Urothelium cell line (cell line): ENCODE measurements at regions not wholly inside any gene's neighbourhood (a gene's known extent, or its start where the extent isn't known, plus 50 kb on each side); places are given as distances from the start of the nearest gene placed in this dataset.
A peak's percentile ranks its signal among the peaks of the same experiment; 100 is the strongest.

Experiments used
- DNase-seq: peaks from one replicate; pipeline ENCODE4 v3.0.0; 2011; ENCODE audit warnings: low spot score, mixed read lengths
- FAIRE-seq: peaks from 2 replicates; lab custom pipeline; 2011; peaks lifted over from hg19 to GRCh38; lab: Jason Lieb, UNC

DNA sequence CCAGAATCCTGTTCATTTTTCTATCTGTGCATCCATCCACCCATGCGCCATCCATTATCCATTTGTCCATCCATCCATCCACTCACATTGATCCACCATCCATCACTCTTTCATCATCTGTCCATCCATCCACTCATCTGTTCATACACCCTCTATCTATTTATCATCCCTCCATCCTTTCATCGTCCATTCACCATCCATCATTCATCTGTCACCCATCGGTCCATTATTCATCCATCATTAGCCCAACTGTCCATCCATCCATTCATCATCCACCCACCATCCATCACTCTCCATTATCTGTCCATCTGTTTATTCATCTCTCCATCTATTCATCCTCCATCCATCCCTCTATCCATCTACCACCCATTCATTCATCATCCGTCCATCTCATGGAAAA lies 125.7 kb upstream of the TMPRSS2 start:
- no peak for FAIRE-seq
- no peak for DNase-seq

DNA sequence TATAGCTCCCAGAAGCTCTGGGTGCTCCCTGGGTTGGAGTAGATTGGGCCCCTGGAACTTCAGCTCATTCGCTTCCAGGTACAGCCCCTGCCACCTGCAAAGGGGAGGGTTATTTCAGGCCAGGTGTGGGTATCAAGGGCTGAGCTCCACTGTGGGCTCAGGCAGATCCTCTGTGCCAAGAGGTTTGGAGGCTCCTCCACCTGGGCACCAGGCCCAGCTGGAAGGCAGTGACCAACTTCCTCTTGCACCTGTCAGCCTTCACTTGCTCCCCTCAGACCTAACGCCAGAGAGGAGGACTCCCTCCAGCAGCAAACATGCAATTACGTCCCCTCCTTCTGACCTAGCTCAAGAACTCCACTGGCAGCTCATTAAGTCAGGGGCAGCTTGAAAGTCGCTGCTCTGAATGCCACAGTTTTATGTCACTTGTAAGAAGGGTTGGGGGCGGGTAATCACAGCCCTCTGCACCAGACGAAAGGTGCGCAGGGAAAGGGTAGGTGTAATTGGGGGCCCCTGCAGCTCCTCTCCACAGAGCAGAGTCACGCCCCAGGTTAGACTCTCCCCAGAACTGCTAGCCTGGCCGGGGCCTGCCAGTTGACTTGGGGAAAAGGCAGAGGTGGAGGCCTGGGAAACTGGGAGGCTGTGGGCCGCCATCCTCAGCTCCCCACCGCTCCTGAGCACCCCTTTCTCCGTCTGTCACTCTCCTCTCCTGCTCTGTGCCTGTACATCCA lies 125.0 kb upstream of the TMPRSS2 start:
- DNase-seq (no peak), FAIRE-seq (no peak)

DNA sequence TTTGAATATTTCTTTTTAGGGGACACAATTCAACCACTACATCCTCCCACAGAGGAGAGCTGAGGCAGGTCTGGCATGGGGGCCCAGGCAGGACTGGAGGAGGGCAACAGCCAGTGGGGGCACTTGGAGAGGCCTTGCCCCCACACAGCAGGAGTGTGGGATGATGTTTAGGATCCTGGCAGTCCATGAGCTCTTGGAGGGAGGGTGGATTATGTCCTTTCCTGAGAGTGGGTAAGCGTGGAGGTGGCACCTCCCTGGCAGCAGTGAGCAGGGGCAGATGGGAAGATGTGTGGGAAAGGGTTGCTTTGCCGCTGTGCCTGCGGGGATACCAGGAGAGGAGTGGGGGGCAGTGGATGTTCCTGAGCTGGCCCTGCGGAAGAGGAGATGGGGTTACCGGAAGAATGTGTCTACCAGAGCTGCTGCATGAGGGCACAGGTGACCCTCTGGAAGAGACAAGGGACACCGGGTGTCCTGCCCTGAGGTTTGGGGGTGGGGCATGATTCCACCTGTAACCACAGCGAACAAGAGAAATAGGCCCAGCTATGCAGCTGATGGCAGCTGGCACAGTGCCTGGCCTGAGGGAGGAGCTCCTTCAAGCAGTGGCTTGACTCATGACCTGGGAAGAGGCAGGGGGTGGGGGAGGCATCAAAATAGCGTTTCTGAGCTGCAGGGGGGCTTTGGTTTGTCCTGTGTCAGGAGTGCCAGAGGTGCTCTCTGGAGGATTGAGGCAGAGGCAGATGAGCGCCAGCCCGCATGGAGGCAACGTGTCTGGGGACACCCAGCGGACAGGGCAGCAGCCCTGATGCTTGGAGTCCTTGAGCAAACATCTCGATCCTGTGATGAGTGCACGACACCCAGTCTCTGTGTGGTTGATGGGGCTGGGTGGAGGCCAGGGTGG lies 123.9 kb upstream of the TMPRSS2 start:
- DNase-seq (peak; percentile 30), FAIRE-seq (no peak)

DNA sequence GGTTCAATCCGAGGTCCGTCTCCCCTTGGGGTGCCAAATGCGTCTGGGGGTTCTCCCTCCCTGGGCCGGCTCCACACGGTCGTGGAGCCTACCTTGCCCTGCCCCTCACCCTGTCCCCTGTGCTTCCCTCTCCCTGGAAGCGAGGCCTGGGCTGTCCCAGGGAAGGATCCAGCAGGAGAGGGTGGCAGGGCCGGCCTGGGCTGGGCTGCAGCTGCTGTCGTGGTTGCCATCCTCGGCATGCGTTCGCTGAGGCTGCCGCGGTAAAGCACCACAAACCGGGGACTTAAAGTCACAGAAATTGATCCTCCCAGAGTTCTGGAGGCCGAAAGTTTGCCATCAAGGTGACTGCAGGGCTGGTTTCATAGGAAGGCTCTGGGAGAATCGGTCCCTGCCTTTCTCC lies 123.0 kb upstream of the TMPRSS2 start:
- FAIRE-seq: no peak
- no peak for DNase-seq

DNA sequence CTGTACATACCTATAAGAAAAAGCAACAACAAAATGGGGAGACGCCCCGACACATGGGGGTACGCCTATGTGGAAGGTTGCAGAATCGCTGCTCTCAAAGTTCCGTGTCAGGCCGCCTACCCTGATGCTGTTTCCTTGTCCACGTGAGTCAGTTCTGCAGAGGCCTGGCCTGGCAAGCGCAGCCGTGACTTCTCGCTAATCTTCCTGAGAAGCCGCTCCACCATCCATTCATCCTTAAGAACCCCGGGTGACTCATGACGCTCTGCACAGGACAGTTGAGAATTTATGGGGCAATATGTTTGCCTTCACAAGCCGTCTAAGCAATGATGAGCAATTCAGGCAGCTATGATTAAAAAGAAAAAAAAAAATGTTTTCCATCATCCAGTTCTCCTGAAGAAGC lies 122.3 kb upstream of the TMPRSS2 start:
- DNase-seq: peak; percentile 62
- no peak for FAIRE-seq

GRCh38 chr21:41628256-41628655 lies 120.3 kb upstream of the TMPRSS2 start:
- DNase-seq (no peak), FAIRE-seq (no peak)

DNA sequence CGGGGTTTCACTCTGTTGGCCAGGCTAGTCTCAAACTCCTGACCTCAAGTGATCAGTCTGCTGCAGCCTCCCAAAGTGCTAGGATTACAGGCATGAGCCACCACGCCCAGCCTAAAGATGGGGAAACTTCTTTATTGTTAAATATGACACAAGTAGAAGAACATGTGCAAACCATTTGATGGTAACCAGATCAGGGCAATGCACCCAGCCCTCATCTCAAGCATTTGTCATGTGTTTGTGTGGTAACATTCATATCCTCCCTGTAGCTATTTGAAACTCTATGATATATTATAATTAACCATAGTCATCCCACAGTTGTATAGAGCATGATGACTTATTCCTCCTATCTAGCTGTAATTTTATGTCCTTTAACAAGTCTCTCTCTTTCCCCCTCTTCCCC lies 119.5 kb upstream of the TMPRSS2 start:
- FAIRE-seq: no peak
- no peak for DNase-seq

- FAIRE-seq: no peak
- DNase-seq: no peak
These were observed 118.1 kb upstream of the TMPRSS2 start for GRCh38 chr21:41626021-41626420.

GRCh38 chr21:41625428-41625827 lies 117.5 kb upstream of the TMPRSS2 start:
- no peak for DNase-seq
- FAIRE-seq: no peak

DNA sequence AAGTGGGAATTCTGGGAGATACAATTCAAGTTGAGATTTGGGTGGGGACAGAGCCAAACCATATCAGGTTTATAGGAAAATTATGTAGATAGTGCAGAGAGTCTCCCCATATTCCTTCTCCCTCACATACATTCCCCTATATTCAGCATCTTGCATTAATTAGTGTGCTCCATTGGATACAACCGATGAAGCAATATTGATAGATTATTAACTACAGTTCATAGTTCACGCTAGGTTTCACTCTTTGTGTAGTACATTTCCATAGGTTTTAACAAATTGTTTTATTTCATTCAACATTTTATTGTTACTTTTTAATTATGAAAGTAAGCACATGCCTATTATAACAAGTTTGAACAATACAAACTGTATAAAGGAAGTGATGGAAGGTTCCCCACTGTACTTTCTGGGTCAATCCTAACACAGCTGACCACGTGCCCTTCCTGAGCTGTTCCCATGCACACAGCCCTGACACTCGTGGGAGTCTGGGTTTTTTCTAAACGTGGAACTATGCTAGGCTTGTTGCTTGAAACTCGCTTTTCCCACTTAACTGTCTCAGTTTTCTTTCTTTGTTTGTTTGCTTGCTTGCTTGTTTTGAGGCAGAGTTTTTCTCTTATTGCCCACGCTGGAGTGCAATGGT lies 116.8 kb upstream of the TMPRSS2 start:
- FAIRE-seq (no peak), DNase-seq (no peak)

DNA sequence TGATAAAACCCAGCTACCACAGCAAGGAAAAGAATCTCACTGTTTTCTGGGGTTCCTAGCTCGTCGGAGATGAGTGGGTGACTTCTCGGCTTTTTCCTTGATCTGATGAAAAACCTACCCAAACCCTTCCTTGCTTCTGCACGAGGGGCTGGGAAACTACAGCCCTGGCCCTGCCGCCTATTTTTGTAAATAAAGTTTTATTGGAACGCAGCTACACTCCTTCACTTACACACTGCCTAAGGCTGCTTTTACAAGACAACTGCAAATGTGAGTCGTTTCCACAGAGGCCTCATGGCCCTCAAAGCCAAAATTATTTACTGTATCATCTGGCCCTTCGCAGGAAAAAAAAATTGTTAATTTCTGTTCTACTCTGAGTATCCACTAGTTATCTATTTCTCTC lies 116.0 kb upstream of the TMPRSS2 start:
- DNase-seq (no peak), FAIRE-seq (no peak)

DNA sequence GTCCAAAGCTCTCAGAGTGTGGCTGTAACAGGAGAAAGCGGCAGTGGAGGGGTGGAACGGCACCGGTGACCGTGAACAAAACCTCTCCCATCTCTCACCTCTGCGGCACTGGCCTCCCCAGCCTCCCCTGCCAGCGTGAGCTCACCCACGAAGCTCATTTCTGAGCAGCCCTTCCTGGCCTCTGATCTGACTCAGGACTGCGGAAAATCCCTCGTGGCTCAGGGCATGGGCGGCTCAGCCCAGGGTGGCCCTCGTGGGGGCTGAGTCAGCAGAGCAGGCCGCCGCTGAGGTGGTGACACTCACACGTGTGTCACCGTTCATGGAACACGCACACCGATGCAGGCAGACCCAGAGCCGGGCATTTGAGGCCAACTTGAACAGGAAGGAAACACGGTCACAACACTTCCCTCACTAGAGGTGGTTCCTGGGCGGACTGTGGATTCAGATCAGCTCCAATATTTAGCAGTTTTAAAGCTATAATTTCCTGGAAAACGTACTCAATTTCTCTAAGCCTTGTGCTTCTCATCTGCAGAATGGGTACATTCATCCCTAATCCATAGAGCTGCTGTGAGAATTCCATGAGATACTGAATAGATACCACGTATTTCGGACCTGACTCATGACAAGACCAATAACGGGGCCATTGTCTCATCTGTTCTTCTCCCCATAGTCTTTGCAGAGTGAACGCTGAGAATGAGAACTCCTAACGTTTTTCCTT lies 115.0 kb upstream of the TMPRSS2 start:
- no peak for DNase-seq
- FAIRE-seq: no peak

DNA sequence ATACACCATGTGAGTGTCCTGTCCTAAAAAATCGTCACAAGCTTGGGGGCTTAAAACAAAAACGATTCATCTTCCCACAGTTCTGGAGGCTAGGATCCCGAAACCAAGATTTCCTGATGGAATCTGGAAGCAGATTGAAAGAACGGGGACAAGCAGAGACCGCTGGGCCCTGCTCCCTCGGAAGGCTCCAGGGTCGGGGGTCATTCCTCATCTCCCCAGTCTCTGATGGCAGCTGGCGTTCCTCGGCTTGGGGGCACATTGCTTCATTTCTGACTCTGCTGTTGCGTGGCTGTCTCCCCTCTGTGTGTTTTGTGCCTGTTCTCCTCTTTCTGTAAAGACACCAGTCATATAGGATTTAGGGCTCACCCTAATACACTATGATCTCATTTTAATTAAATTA lies 114.2 kb upstream of the TMPRSS2 start:
- no peak for FAIRE-seq
- DNase-seq: no peak

DNA sequence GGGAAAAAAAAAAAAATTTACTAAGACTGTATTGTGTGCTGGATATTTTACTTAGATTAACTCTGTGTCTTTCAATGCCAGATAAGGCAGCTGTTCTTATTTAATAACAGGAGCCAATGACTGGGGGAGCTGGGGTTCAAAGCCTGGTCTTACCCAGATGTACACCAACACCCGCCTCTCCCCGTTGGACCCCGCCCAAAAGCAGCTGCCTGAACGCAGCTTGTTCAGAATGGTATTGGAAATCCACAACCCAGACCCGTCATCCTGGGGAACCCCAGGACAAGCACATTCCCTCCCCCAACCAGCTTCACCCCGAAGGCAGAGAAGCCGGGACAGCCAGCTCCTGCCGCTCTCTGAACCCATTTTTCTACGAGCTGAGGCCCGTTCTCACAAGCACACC lies 113.6 kb upstream of the TMPRSS2 start:
- FAIRE-seq (no peak), DNase-seq (no peak)

DNA sequence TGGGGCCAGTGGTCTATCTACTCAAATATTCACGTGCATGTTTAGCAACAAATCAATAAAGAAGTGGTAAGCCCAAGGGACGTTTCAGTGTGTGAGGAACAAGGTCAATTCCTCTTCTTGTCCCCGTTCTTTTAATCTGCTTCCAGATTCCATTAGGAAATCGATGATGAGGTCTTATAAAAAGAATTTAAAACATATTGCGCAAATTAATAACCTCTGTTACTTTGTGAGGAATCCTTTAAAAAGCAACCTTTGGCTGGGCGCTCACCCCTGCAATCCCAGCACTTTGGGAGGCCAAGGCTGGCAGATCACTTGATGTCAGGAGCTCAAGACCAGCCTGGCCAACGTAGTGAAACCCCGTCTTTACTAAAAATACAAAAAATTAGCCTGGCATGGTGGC lies 113.0 kb upstream of the TMPRSS2 start:
- DNase-seq: no peak
- no peak for FAIRE-seq

DNA sequence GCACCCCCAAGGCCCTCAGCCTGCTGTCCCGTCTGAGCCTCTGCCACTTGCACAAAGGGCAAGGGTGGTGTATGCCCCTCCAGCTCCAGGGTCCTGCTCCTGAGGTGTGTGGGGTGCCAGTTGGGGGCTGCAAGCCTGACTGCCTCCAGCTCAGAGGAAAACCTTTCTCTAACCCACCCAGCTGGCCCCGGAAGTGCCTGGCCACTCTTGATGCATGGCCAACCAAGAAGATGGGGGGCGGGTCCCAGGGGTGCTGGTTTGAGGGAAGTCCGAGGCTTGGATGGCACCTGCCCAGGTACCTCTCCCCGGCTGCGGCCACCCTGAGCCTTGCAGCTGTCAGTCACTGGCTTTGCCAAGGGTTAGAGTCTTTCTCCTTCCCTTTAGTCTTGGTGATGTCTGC lies 112.6 kb upstream of the TMPRSS2 start:
- DNase-seq: no peak
- FAIRE-seq: no peak

GRCh38 chr21:41616031-41616591 lies 108.2 kb upstream of the TMPRSS2 start:
- DNase-seq (no peak), FAIRE-seq (no peak)

- FAIRE-seq: no peak
- DNase-seq: no peak
These were observed 107.7 kb upstream of the TMPRSS2 start for GRCh38 chr21:41615613-41616012.

- DNase-seq (no peak), FAIRE-seq (no peak)
These were observed 106.6 kb upstream of the TMPRSS2 start for GRCh38 chr21:41614511-41614910.

DNA sequence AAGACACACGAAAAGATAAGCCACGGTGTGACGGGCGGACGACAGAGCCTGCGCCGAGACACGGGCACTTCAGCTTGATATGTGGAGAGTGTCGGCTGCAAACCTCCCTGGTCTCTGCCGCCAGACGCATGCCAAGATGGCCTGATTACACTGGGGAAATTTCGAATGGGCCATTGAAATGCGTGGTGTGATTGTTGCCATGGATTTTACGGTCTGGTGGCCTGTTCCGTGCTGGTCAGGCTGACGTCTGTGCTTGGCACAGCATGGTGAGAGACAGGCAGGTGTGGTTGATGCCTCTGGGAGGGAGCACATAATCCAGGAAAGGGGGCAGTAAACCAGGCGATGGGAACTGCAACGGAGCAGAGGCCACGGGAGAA lies 105.6 kb upstream of the TMPRSS2 start:
- FAIRE-seq (no peak), DNase-seq (no peak)
